Mesothelial cell of epicardium (in vitro differentiated cells): ENCODE measurements at regions not wholly inside any gene's neighbourhood (a gene's known extent, or its start where the extent isn't known, plus 50 kb on each side); places are given as distances from the start of the nearest gene placed in this dataset.
"Not testable (repeated sequence)": the region's sequence is repeated elsewhere in the genome, so short reads cannot be mapped to it uniquely, and the experiment has no call there.

Source experiments
- DNase-seq, 2 experiments: peaks; one replicate each; pipeline ENCODE4 v3.0.0; 2021; ENCODE audit warnings: low spot score in 2 of 2; ENCODE audit not compliant: unreplicated experiment in 2 of 2
- H3K27ac Mint-ChIP-seq: 2 replicates; pipeline ENCODE4 v1.8.0; 2021; ENCODE audit warnings: mixed read lengths
- H3K27me3 Mint-ChIP-seq: 2 replicates; pipeline ENCODE4 v1.8.0; 2021; ENCODE audit warnings: low read depth, mixed read lengths
- H3K36me3 Mint-ChIP-seq: 2 replicates; pipeline ENCODE4 v1.8.0; 2021; ENCODE audit warnings: mixed read lengths
- H3K4me1 Mint-ChIP-seq: 2 replicates; pipeline ENCODE4 v1.8.0; 2021; ENCODE audit warnings: mixed read lengths
- H3K4me3 Mint-ChIP-seq: 2 replicates; pipeline ENCODE4 v1.8.0; 2021; ENCODE audit warnings: mild to moderate bottlenecking, moderate library complexity, mixed read lengths
- H3K9me3 Mint-ChIP-seq: 2 replicates; pipeline ENCODE4 v1.8.0; 2021; ENCODE audit warnings: mixed read lengths
- CTCF ChIP-seq: fragments of 200-600 bp; sonication (generic); IDR thresholded peaks from one replicate; pipeline ENCODE4 v1.5.0; 2021; ENCODE audit warnings: antibody characterized with exemption; ENCODE audit not compliant: unreplicated experiment

GRCh38 chr7:81185072-81185471 lies 266.2 kb upstream of the SEMA3C start:
- Mint-ChIP-seq H3K27ac (no peak overlapping the region), H3K9me3 (peaks cover 7% of the 10 kb centered on the region), H3K27me3 (no peaks in the 10 kb centered on the region), H3K4me3 (no peak overlapping the region), H3K36me3 (peaks cover 4% of the 10 kb centered on the region), H3K4me1 (peaks cover 10% of the 10 kb centered on the region)
- TF ChIP-seq CTCF: no peak
- no peak for DNase-seq

GRCh38 chr7:81183326-81183725 lies 264.5 kb upstream of the SEMA3C start:
- Mint-ChIP-seq H3K4me3 (no peak overlapping the region), H3K4me1 (peaks cover 10% of the 10 kb centered on the region), H3K27ac (no peak overlapping the region), H3K36me3 (peaks cover 4% of the 10 kb centered on the region), H3K27me3 (no peaks in the 10 kb centered on the region), H3K9me3 (peaks cover 21% of the 10 kb centered on the region)
- DNase-seq: no peak
- TF ChIP-seq CTCF: no peak

GRCh38 chr7:81182056-81182455 lies 263.2 kb upstream of the SEMA3C start:
- not testable (repeated sequence) for H3K4me3 Mint-ChIP-seq, H3K4me1 Mint-ChIP-seq, H3K27ac Mint-ChIP-seq, DNase-seq, H3K27me3 Mint-ChIP-seq
- Mint-ChIP-seq H3K9me3 (peaks cover 30% of the 10 kb centered on the region), H3K36me3 (peaks cover 10% of the 10 kb centered on the region)

GRCh38 chr7:81181066-81181465 lies 262.2 kb upstream of the SEMA3C start:
- Mint-ChIP-seq H3K9me3 (peaks cover 30% of the 10 kb centered on the region), H3K4me1 (peaks cover 3% of the 10 kb centered on the region), H3K36me3 (peaks cover 12% of the 10 kb centered on the region), H3K27me3 (no peaks in the 10 kb centered on the region), H3K4me3 (no peak overlapping the region), H3K27ac (no peak overlapping the region)
- TF ChIP-seq CTCF: no peak
- DNase-seq: no peak

- H3K4me1 Mint-ChIP-seq: peaks cover 7% of the 10 kb centered on the region
- DNase-seq: no peak
- no peak overlapping the region for H3K4me3 Mint-ChIP-seq
- H3K36me3 Mint-ChIP-seq: peaks cover 12% of the 10 kb centered on the region
- H3K9me3 Mint-ChIP-seq: peaks cover 30% of the 10 kb centered on the region
- no peak overlapping the region for H3K27ac Mint-ChIP-seq
- H3K27me3 Mint-ChIP-seq: no peaks in the 10 kb centered on the region
- TF ChIP-seq CTCF: no peak
These were observed 261.7 kb upstream of the SEMA3C start for GRCh38 chr7:81180573-81180972.

- DNase-seq: no peak
- H3K9me3 Mint-ChIP-seq: peaks cover 26% of the 10 kb centered on the region
- peaks cover 12% of the 10 kb centered on the region for H3K36me3 Mint-ChIP-seq
- H3K4me3 Mint-ChIP-seq: no peak overlapping the region
- peaks cover 33% of the 10 kb centered on the region for H3K4me1 Mint-ChIP-seq
- TF ChIP-seq CTCF: no peak
- H3K27ac Mint-ChIP-seq: peak overlapping the region; percentile 66
- H3K27me3 Mint-ChIP-seq: no peaks in the 10 kb centered on the region
These were observed 256.6 kb upstream of the SEMA3C start for GRCh38 chr7:81175275-81175940.
